IMR-90 (cell line): ENCODE measurements at regions not wholly inside any gene's neighbourhood (a gene's known extent, or its start where the extent isn't known, plus 50 kb on each side); places are given as distances from the start of the nearest gene placed in this dataset.

Experiments
- BHLHE40 ChIP-seq: fragments of 150-350 bp; IDR thresholded peaks from 2 replicates; pipeline ENCODE4 v1.6.1; 2016; ENCODE audit warnings: mild to moderate bottlenecking, low read depth, low read length
- CEBPB ChIP-seq: IDR thresholded peaks from 2 replicates; pipeline ENCODE4 v1.6.1; 2012; ENCODE audit warnings: low read depth, low read length, improper control_type of control experiment
- CTCF ChIP-seq: conservative IDR thresholded peaks from 2 replicates; pipeline ENCODE4 v1.5.1; 2012; ENCODE audit warnings: mild to moderate bottlenecking, low read depth, low read length, improper control_type of control experiment
- FOS ChIP-seq: fragments of 150-350 bp; IDR thresholded peaks from 2 replicates; pipeline ENCODE4 v1.6.1; 2016; ENCODE audit warnings: low read depth, low read length
- NFE2L2 ChIP-seq: fragments of 150-350 bp; IDR thresholded peaks from 2 replicates; pipeline ENCODE4 v1.6.1; 2016; ENCODE audit warnings: low read depth, mild to moderate bottlenecking, low read length
- POLR2A ChIP-seq: IDR thresholded peaks from 2 replicates; pipeline ENCODE4 v1.6.1; 2012; ENCODE audit warnings: mild to moderate bottlenecking, low read depth, low read length
- RAD21 ChIP-seq: IDR thresholded peaks from 2 replicates; pipeline ENCODE4 v1.6.1; 2012; ENCODE audit warnings: low read length, improper control_type of control experiment
- USF2 ChIP-seq: fragments of 150-350 bp; IDR thresholded peaks from 2 replicates; pipeline ENCODE4 v1.6.1; 2017; ENCODE audit warnings: mild to moderate bottlenecking, antibody characterized with exemption, low read length, low read depth

GRCh38 chr4:114038762-114039387 lies 59.4 kb upstream of the ARSJ start:
- TF ChIP-seq BHLHE40 = no peak
- TF ChIP-seq POLR2A = no peak
- no peak for TF ChIP-seq FOS
- TF ChIP-seq CTCF = no peak
- TF ChIP-seq CEBPB = peak; percentile 38; the same call in 1 of the 2 replicates
- TF ChIP-seq NFE2L2 = no peak
- TF ChIP-seq RAD21 = no peak
- no peak for TF ChIP-seq USF2
